ENCODE measurements at regions not wholly inside any gene's neighbourhood (a gene's known extent, or its start where the extent isn't known, plus 50 kb on each side); places are given as distances from the start of the nearest gene placed in this dataset.

DNA sequence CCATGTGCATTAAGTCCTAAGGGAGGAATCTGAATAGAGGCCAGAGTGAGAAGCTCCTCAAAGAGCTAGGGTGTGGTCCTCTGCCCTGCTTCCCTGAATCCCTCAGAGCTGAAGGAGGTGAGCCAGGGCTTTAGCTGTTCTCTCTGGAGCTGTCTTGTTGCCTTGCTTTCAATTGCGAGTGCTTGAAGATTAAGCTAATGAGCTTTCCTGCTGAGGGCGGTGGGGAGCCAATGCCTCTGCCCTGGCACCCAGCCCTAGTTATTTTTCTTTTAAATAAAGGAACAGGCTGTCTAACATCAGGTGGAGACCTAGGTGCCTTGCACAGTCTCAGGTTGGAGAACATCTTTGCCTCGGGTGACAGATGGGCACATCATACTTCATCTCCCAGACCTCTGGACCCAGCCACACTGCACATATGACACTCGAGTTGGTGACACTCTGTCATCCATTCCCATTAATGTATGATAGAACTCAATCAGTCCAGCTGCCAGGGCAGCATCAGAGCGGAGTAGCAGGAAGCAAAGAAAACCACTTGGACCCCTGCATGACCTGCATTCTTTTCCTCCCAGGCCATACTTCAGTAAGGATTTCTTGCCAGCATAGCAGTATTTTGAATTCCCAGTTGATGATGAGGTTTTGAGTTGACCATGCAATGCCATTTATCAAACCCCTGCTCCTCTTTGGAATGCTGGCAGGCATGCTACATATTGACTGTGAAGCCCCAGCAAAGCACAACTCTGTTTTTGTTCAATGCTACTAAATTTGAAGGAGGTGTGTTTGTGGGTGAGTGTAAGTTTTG, 292.7 kb downstream of the RNF144A start:
- TF ChIP-seq, protein P1, sequence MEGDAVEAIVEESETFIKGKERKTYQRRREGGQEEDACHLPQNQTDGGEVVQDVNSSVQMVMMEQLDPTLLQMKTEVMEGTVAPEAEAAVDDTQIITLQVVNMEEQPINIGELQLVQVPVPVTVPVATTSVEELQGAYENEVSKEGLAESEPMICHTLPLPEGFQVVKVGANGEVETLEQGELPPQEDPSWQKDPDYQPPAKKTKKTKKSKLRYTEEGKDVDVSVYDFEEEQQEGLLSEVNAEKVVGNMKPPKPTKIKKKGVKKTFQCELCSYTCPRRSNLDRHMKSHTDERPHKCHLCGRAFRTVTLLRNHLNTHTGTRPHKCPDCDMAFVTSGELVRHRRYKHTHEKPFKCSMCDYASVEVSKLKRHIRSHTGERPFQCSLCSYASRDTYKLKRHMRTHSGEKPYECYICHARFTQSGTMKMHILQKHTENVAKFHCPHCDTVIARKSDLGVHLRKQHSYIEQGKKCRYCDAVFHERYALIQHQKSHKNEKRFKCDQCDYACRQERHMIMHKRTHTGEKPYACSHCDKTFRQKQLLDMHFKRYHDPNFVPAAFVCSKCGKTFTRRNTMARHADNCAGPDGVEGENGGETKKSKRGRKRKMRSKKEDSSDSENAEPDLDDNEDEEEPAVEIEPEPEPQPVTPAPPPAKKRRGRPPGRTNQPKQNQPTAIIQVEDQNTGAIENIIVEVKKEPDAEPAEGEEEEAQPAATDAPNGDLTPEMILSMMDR (IDR thresholded peaks at IDR 0.05; ENCODE audit: low read depth, low read length) = no peak
- TF ChIP-seq POLR2A (IDR thresholded peaks at IDR 0.05; ENCODE audit: extremely low read depth, insufficient read length) = no peak
- TF ChIP-seq MAX (IDR thresholded peaks at IDR 0.05; ENCODE audit: low read depth, low read length) = no peak

Data from NB4 (cell line).